ENCODE measurements at regions not wholly inside any gene's neighbourhood (a gene's known extent, or its start where the extent isn't known, plus 50 kb on each side); places are given as distances from the start of the nearest gene placed in this dataset.
"Not testable (repeated sequence)": the region's sequence is repeated elsewhere in the genome, so short reads cannot be mapped to it uniquely, and the experiment has no call there.

GRCh38 chr1:209173796-209174195 is 409.7 kb upstream of the CAMK1G start:
- DNase-seq = not testable (repeated sequence)

GRCh38 chr1:209176866-209177430 is 406.6 kb upstream of the CAMK1G start:
- DNase-seq = no peak

DNA sequence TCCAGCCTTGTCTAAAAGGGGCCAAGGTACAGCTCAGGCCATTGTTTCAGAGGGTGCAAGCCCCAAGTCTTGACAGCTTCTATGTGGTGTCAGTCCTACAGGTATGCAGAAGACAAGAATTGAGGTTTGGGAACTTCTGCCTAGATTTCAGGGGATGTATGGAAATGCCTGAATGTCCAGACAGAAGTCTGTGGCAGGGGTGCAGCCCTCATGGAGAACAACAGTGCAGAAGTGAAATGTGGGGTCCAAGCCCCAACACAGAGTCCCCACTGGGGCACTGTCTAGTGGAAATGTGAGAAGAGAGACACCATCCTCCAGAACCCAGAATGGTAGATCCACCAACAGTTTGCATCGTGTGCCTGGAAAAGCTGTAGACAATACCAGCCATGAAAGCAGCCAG is 400.3 kb upstream of the CAMK1G start:
- DNase-seq = no peak

- DNase-seq = no peak
Observed at GRCh38 chr1:209187589-209187988, 395.9 kb upstream of the CAMK1G start.

- peak; percentile 51 for DNase-seq
Observed at GRCh38 chr1:209190591-209191261, 392.8 kb upstream of the CAMK1G start.

GRCh38 chr1:209191262-209191634 is 392.3 kb upstream of the CAMK1G start:
- DNase-seq = no peak

- DNase-seq = no peak
Observed at GRCh38 chr1:209196140-209196539, 387.4 kb upstream of the CAMK1G start.

DNA sequence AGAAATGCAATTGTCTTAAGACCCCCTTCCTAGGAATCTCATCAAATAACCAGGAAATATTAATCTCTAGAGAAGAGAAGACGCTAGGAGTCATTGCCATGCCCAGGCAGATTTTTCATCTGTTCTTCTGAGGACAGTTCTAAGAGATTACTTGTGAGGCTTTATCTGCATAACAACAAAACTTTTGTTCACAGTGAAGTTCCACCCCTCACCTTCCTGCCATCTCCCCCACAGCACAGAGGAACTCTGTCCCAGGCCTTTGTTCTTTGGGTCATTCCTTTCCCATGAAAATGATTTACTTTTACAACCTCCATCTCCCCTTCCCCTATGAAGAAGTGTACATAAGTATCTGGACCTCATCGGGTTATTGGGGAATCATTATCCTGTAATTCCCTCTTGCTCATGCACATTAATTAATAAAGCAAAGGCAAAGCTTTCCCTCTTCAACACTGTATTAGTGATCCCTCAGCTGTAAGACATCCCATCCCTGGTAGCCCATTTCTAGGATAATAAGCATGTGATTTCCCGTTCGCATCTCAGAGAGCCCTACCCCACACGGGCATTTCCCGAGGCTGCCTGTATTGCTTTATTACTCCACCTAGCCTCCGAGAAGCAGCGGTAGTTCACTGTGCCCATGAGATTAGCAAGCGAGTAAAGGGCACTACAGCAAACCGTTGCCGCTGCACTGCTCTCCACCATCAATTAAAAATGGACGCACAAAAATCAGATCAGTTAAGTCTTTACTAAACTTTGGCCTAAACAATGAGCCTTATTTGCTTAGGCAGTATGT is 384.4 kb upstream of the CAMK1G start:
- no peak for DNase-seq

GRCh38 chr1:209199822-209200221 is 383.7 kb upstream of the CAMK1G start:
- DNase-seq = no peak

GRCh38 chr1:209202321-209202720 is 381.2 kb upstream of the CAMK1G start:
- not testable (repeated sequence) for DNase-seq

GRCh38 chr1:209202830-209203532 is 380.5 kb upstream of the CAMK1G start:
- DNase-seq = peak; percentile 54

- no peak for DNase-seq
Observed at GRCh38 chr1:209203533-209203895, 380.0 kb upstream of the CAMK1G start.

DNA sequence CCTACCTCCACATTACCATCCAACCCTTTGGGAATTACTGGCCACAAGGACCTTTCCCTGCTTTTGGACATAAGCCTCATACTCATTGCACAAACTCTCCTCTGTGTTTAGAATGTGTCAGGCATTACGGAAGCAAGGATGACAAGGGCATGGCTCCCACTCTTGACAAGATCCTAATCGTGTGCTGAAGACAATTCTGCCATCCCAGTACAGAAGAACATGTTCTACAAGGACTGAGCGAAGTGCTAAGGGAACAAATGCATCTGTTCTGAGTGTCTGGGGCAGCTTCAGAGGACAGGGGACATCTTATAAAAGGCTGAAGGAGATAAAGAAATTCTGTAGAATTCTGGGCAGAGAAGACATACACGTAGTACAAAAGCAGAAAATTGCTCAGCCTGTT is 378.5 kb upstream of the CAMK1G start:
- DNase-seq = no peak

DNA sequence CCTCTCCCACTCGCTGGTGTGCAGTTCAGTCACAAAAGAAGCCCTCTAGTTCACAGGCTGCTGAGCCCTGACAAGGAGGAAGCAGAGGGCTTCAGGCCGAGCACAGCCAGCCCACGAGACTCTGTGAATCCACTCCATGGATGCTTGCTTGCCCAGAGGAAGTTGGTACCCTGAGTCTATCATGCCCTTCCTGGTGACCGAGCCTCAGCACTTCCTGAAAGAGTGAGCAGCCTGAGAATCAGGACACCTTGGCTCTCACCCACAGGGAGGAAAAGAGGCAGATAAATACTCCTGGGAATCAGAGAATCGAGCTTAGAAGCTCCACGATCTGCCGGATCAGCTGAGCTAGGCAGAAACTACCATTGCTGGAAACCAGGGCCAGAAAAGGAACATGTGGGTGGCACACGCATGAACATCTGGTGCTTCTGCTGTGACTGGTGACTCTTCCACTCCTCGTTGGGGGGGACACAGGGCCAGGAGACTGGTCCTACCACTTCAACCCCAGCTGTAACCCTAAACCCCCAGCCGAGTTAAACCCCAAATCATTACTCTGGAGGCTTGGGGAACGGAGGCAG is 376.3 kb upstream of the CAMK1G start:
- no peak for DNase-seq

GRCh38 chr1:209207701-209208286 is 375.7 kb upstream of the CAMK1G start:
- peak; percentile 88 for DNase-seq

- no peak for DNase-seq
Observed at GRCh38 chr1:209208648-209209047, 374.9 kb upstream of the CAMK1G start.

DNA sequence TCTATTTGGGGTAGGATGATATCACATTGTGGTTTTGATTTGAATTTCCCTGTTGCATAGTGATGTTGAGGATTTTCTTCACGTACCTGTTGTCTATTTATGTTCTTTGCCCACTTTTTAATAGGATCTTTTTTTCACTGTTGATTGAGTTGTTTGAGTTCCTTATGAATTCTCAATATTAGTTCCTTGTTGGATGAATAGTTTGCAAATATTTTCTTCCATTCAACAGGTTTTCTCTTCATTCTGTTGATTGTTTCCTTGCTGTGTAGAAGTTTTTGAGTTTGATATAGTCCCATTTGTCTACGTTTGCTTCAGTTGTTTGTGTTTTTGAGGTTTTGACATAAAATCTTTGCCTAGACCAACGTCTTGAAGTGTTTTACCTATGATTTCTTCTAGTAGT is 369.5 kb upstream of the CAMK1G start:
- no peak for DNase-seq

DNA sequence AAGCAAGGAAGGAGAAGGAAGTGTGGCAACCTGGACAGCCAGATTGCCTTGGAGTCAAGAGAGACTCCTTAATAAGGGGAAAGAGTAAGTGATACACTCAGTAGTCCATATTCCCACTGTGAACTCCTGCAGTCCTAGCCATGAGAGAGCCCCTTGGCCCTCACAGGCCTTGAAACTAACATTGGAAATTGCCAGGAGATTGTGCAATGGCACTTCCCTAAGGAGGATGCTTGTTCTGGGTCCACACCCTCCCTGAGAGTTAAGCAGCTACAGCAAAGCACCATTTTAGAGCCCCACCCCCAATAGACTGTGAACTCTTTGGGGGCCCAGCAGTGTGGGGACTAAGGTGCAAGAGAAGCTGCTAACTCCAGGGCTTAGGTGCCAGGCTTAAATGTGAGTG is 367.7 kb upstream of the CAMK1G start:
- DNase-seq = no peak

- no peak for DNase-seq
Observed at GRCh38 chr1:209218113-209218512, 365.4 kb upstream of the CAMK1G start.

- DNase-seq = no peak
Observed at GRCh38 chr1:209218981-209219380, 364.5 kb upstream of the CAMK1G start.

- no peak for DNase-seq
Observed at GRCh38 chr1:209219791-209220524, 363.6 kb upstream of the CAMK1G start.

Measured in renal pelvis (tissue), 1 donor.